Neural cell (in vitro differentiated cells): ENCODE measurements at regions not wholly inside any gene's neighbourhood (a gene's known extent, or its start where the extent isn't known, plus 50 kb on each side); places are given as distances from the start of the nearest gene placed in this dataset.

Experiments
- H2AFZ ChIP-seq: fragments of 200-600, 300-800 bp; sonication (generic), shearing (Covaris generic); 2 replicates; pipeline ENCODE4 v1.6.0; 2014; ENCODE audit warnings: low read depth, mild to moderate bottlenecking, antibody characterized with exemption, low read length, moderate library complexity
- H3F3A ChIP-seq: fragments of 200-600 bp; shearing (Covaris generic); 2 replicates; pipeline ENCODE4 v1.6.1; 2016; ENCODE audit warnings: mild to moderate bottlenecking, moderate library complexity, mixed read lengths, antibody characterized with exemption, low read length; ENCODE audit not compliant: insufficient read depth, poor library complexity, severe bottlenecking
- H3K27ac ChIP-seq: fragments of 200-600, 300-800 bp; sonication (generic), shearing (Covaris generic); 2 replicates; pipeline ENCODE4 v1.5.1; 2014; ENCODE audit warnings: mild to moderate bottlenecking, low read length, moderate library complexity
- H3K27me3 ChIP-seq: fragments of 300-800, 200-600 bp; sonication (generic), shearing (Covaris generic); 2 replicates; pipeline ENCODE4 v1.6.0; 2014; ENCODE audit warnings: mild to moderate bottlenecking, low read depth, low read length, moderate library complexity; ENCODE audit not compliant: insufficient read depth
- H3K36me3 ChIP-seq: fragments of 300-800, 200-600 bp; sonication (generic), shearing (Covaris generic); 2 replicates; pipeline ENCODE4 v1.5.1; 2014; ENCODE audit warnings: mild to moderate bottlenecking, antibody characterized with exemption, low read length, moderate library complexity; ENCODE audit not compliant: insufficient read depth
- H3K4me2 ChIP-seq: fragments of 300-800, 200-600 bp; sonication (generic), shearing (Covaris generic); 2 replicates; pipeline ENCODE4 v1.6.0; 2014; ENCODE audit warnings: mild to moderate bottlenecking, low read length
- H3K4me3 ChIP-seq: fragments of 300-800, 200-600 bp; sonication (generic), shearing (Covaris generic); 2 replicates; pipeline ENCODE4 v1.5.1; 2014; ENCODE audit warnings: mild to moderate bottlenecking, low read length, moderate library complexity
- H3K79me2 ChIP-seq: fragments of 200-600 bp; shearing (Covaris generic); replicated peaks from 2 replicates; pipeline ENCODE4 v1.6.0; 2014; ENCODE audit warnings: mild to moderate bottlenecking, low read length, moderate library complexity; ENCODE audit not compliant: insufficient read depth
- H3K9ac ChIP-seq: fragments of 300-800, 200-600 bp; sonication (generic), shearing (Covaris generic); 2 replicates; pipeline ENCODE4 v1.6.1; 2016; ENCODE audit warnings: mild to moderate bottlenecking, low read length, mixed read lengths
- H3K9me2 ChIP-seq: fragments of 200-600 bp; shearing (Covaris generic); 2 replicates; pipeline ENCODE4 v1.6.1; 2016; ENCODE audit warnings: mild to moderate bottlenecking, low read length, mixed read lengths; ENCODE audit not compliant: insufficient read depth
- H3K9me3 ChIP-seq: fragments of 200-600, 300-800 bp; sonication (generic), shearing (Covaris generic); 2 replicates; pipeline ENCODE4 v1.6.1; 2016; ENCODE audit warnings: mild to moderate bottlenecking, mixed run types, low read length, moderate library complexity, mixed read lengths
- H4K20me1 ChIP-seq: fragments of 200-600 bp; shearing (Covaris generic); 2 replicates; pipeline ENCODE4 v1.6.1; 2016; ENCODE audit warnings: mild to moderate bottlenecking, mixed run types; ENCODE audit not compliant: insufficient read depth
- CTCF ChIP-seq: fragments of 450-650 bp; IDR thresholded peaks from 2 replicates; pipeline ENCODE4 v1.5.1; 2014; ENCODE audit warnings: antibody characterized with exemption, mild to moderate bottlenecking, moderate library complexity; ENCODE audit not compliant: poor library complexity, severe bottlenecking
- EP300 ChIP-seq: fragments of 450-650 bp; conservative IDR thresholded peaks from 2 replicates; pipeline ENCODE4 v1.6.1; 2014; ENCODE audit warnings: antibody characterized with exemption, mild to moderate bottlenecking, moderate library complexity; ENCODE audit not compliant: poor library complexity, severe bottlenecking
- EZH2 ChIP-seq: fragments of 200-600, 300-800 bp; shearing (Covaris generic), sonication (generic); IDR thresholded peaks from 2 replicates; pipeline ENCODE4 v1.6.1; 2014; ENCODE audit warnings: antibody characterized with exemption, low read length, borderline replicate concordance, mild to moderate bottlenecking; ENCODE audit not compliant: insufficient read depth, poor library complexity, severe bottlenecking
- MXI1 ChIP-seq: fragments of 450-650 bp; conservative IDR thresholded peaks from 2 replicates; pipeline ENCODE4 v1.6.1; 2014; ENCODE audit warnings: antibody characterized with exemption, mild to moderate bottlenecking; ENCODE audit not compliant: poor library complexity, severe bottlenecking
- POLR2AphosphoS5 ChIP-seq: IDR thresholded peaks from 2 replicates; pipeline ENCODE4 v1.6.1; 2012
- RAD21 ChIP-seq: fragments of 450-650 bp; conservative IDR thresholded peaks from 2 replicates; pipeline ENCODE4 v1.6.1; 2014; ENCODE audit warnings: antibody characterized with exemption, mild to moderate bottlenecking, moderate library complexity
- REST ChIP-seq: IDR thresholded peaks from 2 replicates; pipeline ENCODE4 v1.6.1; 2012; ENCODE audit warnings: borderline replicate concordance
- SMC3 ChIP-seq: fragments of 450-650 bp; conservative IDR thresholded peaks from 2 replicates; pipeline ENCODE4 v1.6.1; 2014; ENCODE audit warnings: antibody characterized with exemption, mild to moderate bottlenecking, moderate library complexity; ENCODE audit not compliant: poor library complexity
- TAF1 ChIP-seq: IDR thresholded peaks from 2 replicates; pipeline ENCODE4 v1.6.1; 2012; ENCODE audit warnings: low read depth

- Histone ChIP-seq H3K4me3 (no peak overlapping the region), H3K36me3 (no peaks in the 10 kb centered on the region), H3K9me2 (no peaks in the 10 kb centered on the region), H3K27ac (no peak overlapping the region), H3K9me3 (no peaks in the 10 kb centered on the region), H4K20me1 (no peaks in the 10 kb centered on the region), H3K9ac (no peak overlapping the region), H3K79me2 (no peaks in the 10 kb centered on the region), H3K27me3 (no peaks in the 10 kb centered on the region), H2AFZ (no peak overlapping the region), H3F3A (no peaks in the 10 kb centered on the region), H3K4me2 (no peak overlapping the region)
- no peak for TF ChIP-seq TAF1
- no peak for TF ChIP-seq REST
- no peak for TF ChIP-seq EZH2
- no peak for TF ChIP-seq MXI1
- TF ChIP-seq CTCF = no peak
- no peak for TF ChIP-seq POLR2AphosphoS5
- TF ChIP-seq EP300 = no peak
- no peak for TF ChIP-seq SMC3
- TF ChIP-seq RAD21 = no peak
Observed at GRCh38 chr20:22288156-22288555, 296.2 kb downstream of the FOXA2 start.

- no peak overlapping the region for H3K9ac ChIP-seq
- no peak overlapping the region for H2AFZ ChIP-seq
- no peak overlapping the region for H3K4me2 ChIP-seq
- H3K79me2 ChIP-seq = no peaks in the 10 kb centered on the region
- H3K9me2 ChIP-seq = no peaks in the 10 kb centered on the region
- no peaks in the 10 kb centered on the region for H3K9me3 ChIP-seq
- H3K27ac ChIP-seq = no peak overlapping the region
- H3F3A ChIP-seq = no peaks in the 10 kb centered on the region
- H4K20me1 ChIP-seq = no peaks in the 10 kb centered on the region
- no peak overlapping the region for H3K4me3 ChIP-seq
- no peak for TF ChIP-seq CTCF
- H3K36me3 ChIP-seq = no peaks in the 10 kb centered on the region
- no peaks in the 10 kb centered on the region for H3K27me3 ChIP-seq
Observed at GRCh38 chr20:22285555-22285954, 298.8 kb downstream of the FOXA2 start.
